Tibial nerve (tissue), 4 donors: ENCODE measurements at regions not wholly inside any gene's neighbourhood (a gene's known extent, or its start where the extent isn't known, plus 50 kb on each side); places are given as distances from the start of the nearest gene placed in this dataset.

Experiments used
- DNase-seq, 2 donors: peaks; one replicate each; pipeline ENCODE4 v3.0.0-alpha.2; 2019; ENCODE audit warnings: low spot score in 2 of 2
- H3K27ac ChIP-seq, 4 donors: fragments of 200-600 bp; sonication (generic) in 3 of 4; one replicate each; pipeline ENCODE4 v1.5.1; 2017 to 2019; ENCODE audit warnings: mild to moderate bottlenecking in 1 of 4
- H3K27me3 ChIP-seq, 2 donors: fragments of 200-600 bp; sonication (generic) in 1 of 2; one replicate each; pipeline versions ENCODE4 v1.5.1 to v1.6.0; 2017 to 2019
- H3K36me3 ChIP-seq, 3 donors: fragments of 200-600 bp; sonication (generic); one replicate each; pipeline ENCODE4 v1.5.1; 2018 to 2019
- H3K4me1 ChIP-seq, 4 donors: fragments of 200-600 bp; sonication (generic) in 3 of 4; one replicate each; pipeline ENCODE4 v1.5.1; 2017 to 2019
- H3K4me3 ChIP-seq, 4 donors: fragments of 200-600 bp; sonication (generic) in 3 of 4; one replicate each; pipeline ENCODE4 v1.5.1; 2017 to 2019; ENCODE audit warnings: mild to moderate bottlenecking in 1 of 4, moderate library complexity in 1 of 4
- H3K9me3 ChIP-seq, 4 donors: fragments of 200-600 bp; sonication (generic) in 3 of 4; one replicate each; pipeline ENCODE4 v1.5.1; 2017 to 2019
- CTCF ChIP-seq, 5 experiments: fragments of 200-600 bp in 3 of 5; fragments of 450-650 bp in 2 of 5; sonication (generic) in 3 of 5; IDR thresholded peaks; one replicate each; pipeline ENCODE4 v1.5.1; 2016 to 2019; ENCODE audit warnings: antibody characterized with exemption in 5 of 5, mild to moderate bottlenecking in 3 of 5, moderate library complexity in 2 of 5
- EP300 ChIP-seq, 2 donors: sonication (generic); formaldehyde crosslinking; IDR thresholded peaks; one replicate each; pipeline ENCODE4 v1.6.1; 2017; ENCODE audit warnings: antibody characterized with exemption in 2 of 2, mild to moderate bottlenecking in 1 of 2
- POLR2A ChIP-seq, 2 donors: fragments of 450-650 bp; IDR thresholded peaks; one replicate each; pipeline ENCODE4 v1.6.1; 2017; ENCODE audit warnings: antibody characterized with exemption in 2 of 2, mild to moderate bottlenecking in 2 of 2, moderate library complexity in 2 of 2
- WGBS, 2 donors: methylation state at CpG; one replicate each; pipeline ENCODE4 v1.1.5; 2018; 5-methylcytosine and 5-hydroxymethylcytosine counted together

- Histone ChIP-seq H3K27me3 (no peaks in the 10 kb centered on the region), H3K4me3 (no peak overlapping the region), H3K9me3 (no peaks in the 10 kb centered on the region), H3K36me3 (no peaks in the 10 kb centered on the region), H3K27ac (peak overlapping the region in 2 of 4 donors; percentile 43 to 65), H3K4me1 (peaks cover 0 to 38% (median 0%) of the 10 kb centered on the region in 4 donors)
- WGBS, 2 donors, result 62 to 71% methylated on average over 6 of the region's 6 CpGs
- no peak for DNase-seq
- TF ChIP-seq CTCF (IDR thresholded peaks at IDR 0.05), result no peak
- no peak for TF ChIP-seq POLR2A (IDR thresholded peaks at IDR 0.05)
- no peak for TF ChIP-seq EP300 (IDR thresholded peaks at IDR 0.05)
Observed at GRCh38 chr3:65178703-65179102, 490.9 kb upstream of the ADAMTS9 start.

GRCh38 chr3:65177960-65178376, 490.2 kb upstream of the ADAMTS9 start:
- no peak overlapping the region for H3K4me3 ChIP-seq
- TF ChIP-seq POLR2A (IDR thresholded peaks at IDR 0.05) (no peak), CTCF (IDR thresholded peaks at IDR 0.05) (no peak), EP300 (IDR thresholded peaks at IDR 0.05) (no peak)
- H3K27ac ChIP-seq, result peak overlapping the region in 2 of 4 donors; percentile 43 to 65
- no peaks in the 10 kb centered on the region for H3K27me3 ChIP-seq
- peaks cover 0 to 38% (median 0%) of the 10 kb centered on the region in 4 donors for H3K4me1 ChIP-seq
- no peaks in the 10 kb centered on the region for H3K36me3 ChIP-seq
- no peaks in the 10 kb centered on the region for H3K9me3 ChIP-seq
- WGBS, 2 donors, result 16 to 18% methylated on average over 1 of the region's 1 CpG
- DNase-seq, result no peak

GRCh38 chr3:65174713-65175112, 486.9 kb upstream of the ADAMTS9 start:
- H3K4me3 ChIP-seq, result no peak overlapping the region
- peaks cover 0 to 28% (median 7%) of the 10 kb centered on the region in 4 donors for H3K4me1 ChIP-seq
- no peak for DNase-seq
- no peaks in the 10 kb centered on the region for H3K27me3 ChIP-seq
- TF ChIP-seq CTCF (IDR thresholded peaks at IDR 0.05) (no peak), EP300 (IDR thresholded peaks at IDR 0.05) (no peak), POLR2A (IDR thresholded peaks at IDR 0.05) (no peak)
- peak overlapping the region in 3 of 4 donors; percentile 51 to 78 (median 62) for H3K27ac ChIP-seq
- H3K36me3 ChIP-seq, result no peaks in the 10 kb centered on the region
- H3K9me3 ChIP-seq, result no peaks in the 10 kb centered on the region
- WGBS, 2 donors, result 54 to 65% methylated on average over 2 of the region's 2 CpGs

- no peak for DNase-seq
- peaks cover 0 to 36% (median 11%) of the 10 kb centered on the region in 4 donors for H3K4me1 ChIP-seq
- 80 to 81% methylated on average over 2 of the region's 2 CpGs for WGBS, 2 donors
- peak overlapping the region in 2 of 4 donors; percentile 62 to 78 for H3K27ac ChIP-seq
- H3K9me3 ChIP-seq, result no peaks in the 10 kb centered on the region
- TF ChIP-seq EP300 (IDR thresholded peaks at IDR 0.05) (no peak), CTCF (IDR thresholded peaks at IDR 0.05) (no peak), POLR2A (IDR thresholded peaks at IDR 0.05) (no peak)
- no peaks in the 10 kb centered on the region for H3K27me3 ChIP-seq
- H3K4me3 ChIP-seq, result no peak overlapping the region
- H3K36me3 ChIP-seq, result no peaks in the 10 kb centered on the region
Observed at GRCh38 chr3:65173841-65174240, 486.0 kb upstream of the ADAMTS9 start.

- H3K4me3 ChIP-seq, result no peak overlapping the region
- H3K4me1 ChIP-seq, result peaks cover 0 to 41% (median 11%) of the 10 kb centered on the region in 4 donors
- H3K27me3 ChIP-seq, result no peaks in the 10 kb centered on the region
- DNase-seq, result no peak
- 50 to 57% methylated on average over 5 of the region's 5 CpGs for WGBS, 2 donors
- no peak for TF ChIP-seq EP300 (IDR thresholded peaks at IDR 0.05)
- H3K9me3 ChIP-seq, result no peaks in the 10 kb centered on the region
- H3K36me3 ChIP-seq, result no peaks in the 10 kb centered on the region
- peak overlapping the region in 3 of 4 donors; percentile 78 to 89 (median 82) for H3K27ac ChIP-seq
Observed at GRCh38 chr3:65172209-65172608, 484.4 kb upstream of the ADAMTS9 start.
